ENCODE measurements at regions not wholly inside any gene's neighbourhood (a gene's known extent, or its start where the extent isn't known, plus 50 kb on each side); places are given as distances from the start of the nearest gene placed in this dataset.

DNA sequence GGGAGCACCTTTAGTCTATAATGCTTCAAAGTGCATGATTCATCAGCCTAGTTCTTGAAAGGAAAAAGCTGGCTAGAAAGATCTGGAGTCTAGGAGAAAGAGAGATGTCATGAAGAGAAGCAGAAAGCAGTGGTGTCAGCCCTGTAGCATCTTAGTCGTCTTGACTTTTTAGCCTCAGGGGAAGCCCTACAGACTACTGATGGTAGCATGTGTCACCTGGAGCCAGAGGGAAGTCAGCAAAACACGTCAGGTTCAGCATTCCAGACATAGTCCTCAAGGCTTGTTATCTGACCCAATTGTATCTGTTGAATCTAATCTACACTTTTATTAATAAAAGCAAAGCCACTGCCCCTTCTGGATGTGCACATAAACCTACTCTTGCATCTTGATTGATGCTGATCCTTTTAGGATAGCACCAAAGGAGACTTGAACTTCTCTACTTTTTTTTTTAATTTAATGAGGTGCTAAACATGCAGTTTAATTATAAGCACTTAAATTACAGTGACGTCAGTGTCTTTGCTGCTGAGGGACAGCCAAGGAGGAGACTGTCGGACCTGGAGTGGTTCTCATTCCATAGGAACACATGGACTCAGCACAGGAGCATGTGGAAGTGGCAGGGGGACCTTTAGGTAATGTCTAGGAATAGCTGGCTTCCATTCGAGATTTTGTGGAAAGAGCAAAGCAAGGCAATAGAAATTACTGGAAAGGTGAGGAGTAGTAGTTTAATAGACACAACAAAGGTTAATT lies 525.5 kb upstream of the SGCG start:
- TF ChIP-seq, protein P1, sequence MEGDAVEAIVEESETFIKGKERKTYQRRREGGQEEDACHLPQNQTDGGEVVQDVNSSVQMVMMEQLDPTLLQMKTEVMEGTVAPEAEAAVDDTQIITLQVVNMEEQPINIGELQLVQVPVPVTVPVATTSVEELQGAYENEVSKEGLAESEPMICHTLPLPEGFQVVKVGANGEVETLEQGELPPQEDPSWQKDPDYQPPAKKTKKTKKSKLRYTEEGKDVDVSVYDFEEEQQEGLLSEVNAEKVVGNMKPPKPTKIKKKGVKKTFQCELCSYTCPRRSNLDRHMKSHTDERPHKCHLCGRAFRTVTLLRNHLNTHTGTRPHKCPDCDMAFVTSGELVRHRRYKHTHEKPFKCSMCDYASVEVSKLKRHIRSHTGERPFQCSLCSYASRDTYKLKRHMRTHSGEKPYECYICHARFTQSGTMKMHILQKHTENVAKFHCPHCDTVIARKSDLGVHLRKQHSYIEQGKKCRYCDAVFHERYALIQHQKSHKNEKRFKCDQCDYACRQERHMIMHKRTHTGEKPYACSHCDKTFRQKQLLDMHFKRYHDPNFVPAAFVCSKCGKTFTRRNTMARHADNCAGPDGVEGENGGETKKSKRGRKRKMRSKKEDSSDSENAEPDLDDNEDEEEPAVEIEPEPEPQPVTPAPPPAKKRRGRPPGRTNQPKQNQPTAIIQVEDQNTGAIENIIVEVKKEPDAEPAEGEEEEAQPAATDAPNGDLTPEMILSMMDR (conservative IDR thresholded peaks at IDR 0.05; ENCODE audit: low read depth in 2 of 2), result no peak
- no peak for TF ChIP-seq POLR2AphosphoS5 (IDR thresholded peaks at IDR 0.05; ENCODE audit: low read depth)
- TF ChIP-seq EZH2 (IDR thresholded peaks at IDR 0.05; ENCODE audit: low read depth, unreplicated experiment), result no peak
- TF ChIP-seq, protein P2, sequence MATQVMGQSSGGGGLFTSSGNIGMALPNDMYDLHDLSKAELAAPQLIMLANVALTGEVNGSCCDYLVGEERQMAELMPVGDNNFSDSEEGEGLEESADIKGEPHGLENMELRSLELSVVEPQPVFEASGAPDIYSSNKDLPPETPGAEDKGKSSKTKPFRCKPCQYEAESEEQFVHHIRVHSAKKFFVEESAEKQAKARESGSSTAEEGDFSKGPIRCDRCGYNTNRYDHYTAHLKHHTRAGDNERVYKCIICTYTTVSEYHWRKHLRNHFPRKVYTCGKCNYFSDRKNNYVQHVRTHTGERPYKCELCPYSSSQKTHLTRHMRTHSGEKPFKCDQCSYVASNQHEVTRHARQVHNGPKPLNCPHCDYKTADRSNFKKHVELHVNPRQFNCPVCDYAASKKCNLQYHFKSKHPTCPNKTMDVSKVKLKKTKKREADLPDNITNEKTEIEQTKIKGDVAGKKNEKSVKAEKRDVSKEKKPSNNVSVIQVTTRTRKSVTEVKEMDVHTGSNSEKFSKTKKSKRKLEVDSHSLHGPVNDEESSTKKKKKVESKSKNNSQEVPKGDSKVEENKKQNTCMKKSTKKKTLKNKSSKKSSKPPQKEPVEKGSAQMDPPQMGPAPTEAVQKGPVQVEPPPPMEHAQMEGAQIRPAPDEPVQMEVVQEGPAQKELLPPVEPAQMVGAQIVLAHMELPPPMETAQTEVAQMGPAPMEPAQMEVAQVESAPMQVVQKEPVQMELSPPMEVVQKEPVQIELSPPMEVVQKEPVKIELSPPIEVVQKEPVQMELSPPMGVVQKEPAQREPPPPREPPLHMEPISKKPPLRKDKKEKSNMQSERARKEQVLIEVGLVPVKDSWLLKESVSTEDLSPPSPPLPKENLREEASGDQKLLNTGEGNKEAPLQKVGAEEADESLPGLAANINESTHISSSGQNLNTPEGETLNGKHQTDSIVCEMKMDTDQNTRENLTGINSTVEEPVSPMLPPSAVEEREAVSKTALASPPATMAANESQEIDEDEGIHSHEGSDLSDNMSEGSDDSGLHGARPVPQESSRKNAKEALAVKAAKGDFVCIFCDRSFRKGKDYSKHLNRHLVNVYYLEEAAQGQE (IDR thresholded peaks at IDR 0.05; ENCODE audit: unreplicated experiment), result no peak
- no peak for TF ChIP-seq JUNB (IDR thresholded peaks at IDR 0.05; ENCODE audit: unreplicated experiment)
- no peak for TF ChIP-seq EZH2phosphoT487 (IDR thresholded peaks at IDR 0.05; ENCODE audit: unreplicated experiment)

Data from GM23338 (cell line).